OCI-LY3 (cell line): ENCODE measurements at regions not wholly inside any gene's neighbourhood (a gene's known extent, or its start where the extent isn't known, plus 50 kb on each side); places are given as distances from the start of the nearest gene placed in this dataset.
"Not testable (repeated sequence)": the region's sequence is repeated elsewhere in the genome, so short reads cannot be mapped to it uniquely, and the experiment has no call there.

Experiments
- H2AFZ ChIP-seq: fragments of 200-600, 300-600 bp; shearing (Covaris generic); 2 replicates; pipeline ENCODE4 v1.6.0; 2014; ENCODE audit warnings: antibody characterized with exemption, low read depth, low read length
- H3K27ac ChIP-seq: fragments of 200-600, 300-600 bp; sonication (generic); 2 replicates; pipeline ENCODE4 v1.5.1; 2014; ENCODE audit warnings: mild to moderate bottlenecking, low read length, moderate library complexity, mixed read lengths
- H3K27me3 ChIP-seq: fragments of 200-600, 300-600 bp; sonication (generic); 2 replicates; pipeline ENCODE4 v1.6.1; 2014; ENCODE audit warnings: low read depth, low read length, mixed read lengths
- H3K36me3 ChIP-seq: fragments of 200-600, 300-600 bp; sonication (generic); replicated peaks from 2 replicates; pipeline ENCODE3; 2014; ENCODE audit warnings: low read depth, low read length, mixed read lengths
- H3K4me1 ChIP-seq: fragments of 300-600, 200-600 bp; sonication (generic); 2 replicates; pipeline ENCODE4 v1.6.1; 2014; ENCODE audit warnings: low read length, mixed read lengths
- H3K4me2 ChIP-seq: fragments of 200-600, 300-600 bp; sonication (generic); 2 replicates; pipeline ENCODE4 v1.6.1; 2014; ENCODE audit warnings: low read length, mixed read lengths
- H3K4me3 ChIP-seq: fragments of 300-600, 200-600 bp; sonication (generic); 2 replicates; pipeline ENCODE4 v1.5.1; 2014; ENCODE audit warnings: antibody characterized with exemption, mild to moderate bottlenecking, low read length, moderate library complexity
- H3K79me2 ChIP-seq: fragments of 300-600, 200-600 bp; shearing (Covaris generic); 2 replicates; pipeline ENCODE4 v1.6.1; 2014; ENCODE audit warnings: mild to moderate bottlenecking, low read length, mixed read lengths
- H3K9ac ChIP-seq: fragments of 300-600, 200-600 bp; shearing (Covaris generic); 2 replicates; pipeline ENCODE4 v1.6.0; 2014; ENCODE audit warnings: mild to moderate bottlenecking, low read length, moderate library complexity
- H3K9me3 ChIP-seq: fragments of 200-600, 300-600 bp; shearing (Covaris generic); 2 replicates; pipeline ENCODE4 v1.6.1; 2014; ENCODE audit warnings: low read length, mixed read lengths; ENCODE audit not compliant: insufficient read depth
- H4K20me1 ChIP-seq: fragments of 200-600, 300-600 bp; sonication (generic); 2 replicates; pipeline ENCODE4 v1.6.1; 2016; ENCODE audit warnings: low read length, mixed read lengths; ENCODE audit not compliant: insufficient read depth
- CTCF ChIP-seq: fragments of 200-600, 300-600 bp; sonication (generic); IDR thresholded peaks from 2 replicates; pipeline ENCODE4 v1.5.1; 2014; ENCODE audit warnings: antibody characterized with exemption, low read length, low read depth
- EZH2phosphoT487 ChIP-seq: fragments of 200-600 bp; shearing (Covaris generic); IDR thresholded peaks from 2 replicates; pipeline ENCODE4 v1.6.1; 2018; ENCODE audit warnings: antibody characterized with exemption, mixed run types, low read depth

GRCh38 chr4:138627096-138627495, 384.9 kb upstream of the SLC7A11 start:
- Histone ChIP-seq H3K4me3 (no peak overlapping the region), H3K27me3 (no peaks in the 10 kb centered on the region), H3K9me3 (no peaks in the 10 kb centered on the region), H3K4me2 (no peak overlapping the region), H3K79me2 (no peaks in the 10 kb centered on the region), H4K20me1 (no peaks in the 10 kb centered on the region), H3K4me1 (no peaks in the 10 kb centered on the region), H3K9ac (no peak overlapping the region), H3K36me3 (no peaks in the 10 kb centered on the region), H3K27ac (no peak overlapping the region), H2AFZ (no peak overlapping the region)
- TF ChIP-seq EZH2phosphoT487, result no peak
- no peak for TF ChIP-seq CTCF

- not testable (repeated sequence) for H3K4me2 ChIP-seq, H3K4me3 ChIP-seq, H3K4me1 ChIP-seq, H4K20me1 ChIP-seq, H2AFZ ChIP-seq, H3K9ac ChIP-seq, H3K36me3 ChIP-seq, H3K27me3 ChIP-seq, H3K9me3 ChIP-seq, H3K79me2 ChIP-seq, H3K27ac ChIP-seq
Measured at GRCh38 chr4:138622362-138622761, 380.2 kb upstream of the SLC7A11 start.

GRCh38 chr4:138616775-138617174, 374.6 kb upstream of the SLC7A11 start:
- Histone ChIP-seq H3K4me2 (no peak overlapping the region), H3K9me3 (peaks cover 5% of the 10 kb centered on the region), H3K27me3 (no peaks in the 10 kb centered on the region), H3K27ac (no peak overlapping the region), H4K20me1 (no peaks in the 10 kb centered on the region), H3K36me3 (no peaks in the 10 kb centered on the region), H3K4me1 (no peaks in the 10 kb centered on the region), H3K4me3 (no peak overlapping the region), H2AFZ (no peak overlapping the region), H3K9ac (no peak overlapping the region), H3K79me2 (no peaks in the 10 kb centered on the region)
- TF ChIP-seq CTCF, result no peak
- TF ChIP-seq EZH2phosphoT487, result no peak

GRCh38 chr4:138614398-138615142, 372.4 kb upstream of the SLC7A11 start:
- H3K4me2 ChIP-seq, result no peak overlapping the region
- H4K20me1 ChIP-seq, result no peaks in the 10 kb centered on the region
- no peak overlapping the region for H3K9ac ChIP-seq
- TF ChIP-seq EZH2phosphoT487 (no peak), CTCF (no peak)
- H3K36me3 ChIP-seq, result no peaks in the 10 kb centered on the region
- H3K4me3 ChIP-seq, result no peak overlapping the region
- H2AFZ ChIP-seq, result no peak overlapping the region
- H3K4me1 ChIP-seq, result no peaks in the 10 kb centered on the region
- 0 out of 2 replicates have a peak, but pooled peaks cover 3% of the 10 kb centered on the region for H3K27me3 ChIP-seq
- H3K27ac ChIP-seq, result no peak overlapping the region
- H3K9me3 ChIP-seq, result peaks cover 5% of the 10 kb centered on the region
- no peaks in the 10 kb centered on the region for H3K79me2 ChIP-seq
